Fibroblast of lung (primary cell): ENCODE measurements at regions not wholly inside any gene's neighbourhood (a gene's known extent, or its start where the extent isn't known, plus 50 kb on each side); places are given as distances from the start of the nearest gene placed in this dataset.

ENCODE experiments used
- DNase-seq, 2 donors: peaks; one replicate each; pipeline versions ENCODE4 v3.0.0 to v3.0.0-alpha.2; 2010; ENCODE audit warnings: low read depth in 2 of 2
- H2AFZ ChIP-seq: 2 replicates; pipeline ENCODE4 v1.5.1; 2012; ENCODE audit warnings: low read length, control low read depth, inconsistent platforms
- H3K27ac ChIP-seq: 2 replicates; pipeline ENCODE4 v1.5.1; 2011; ENCODE audit warnings: low read length, control low read depth; ENCODE audit not compliant: insufficient read depth
- H3K27me3 ChIP-seq: 2 replicates; pipeline ENCODE4 v1.5.1; 2011; ENCODE audit warnings: mild to moderate bottlenecking, low read length; ENCODE audit not compliant: control insufficient read depth, insufficient read depth
- H3K36me3 ChIP-seq: 2 replicates; pipeline ENCODE4 v1.5.1; 2011; ENCODE audit warnings: low read length; ENCODE audit not compliant: control insufficient read depth, insufficient read depth
- H3K4me1 ChIP-seq: 2 replicates; pipeline ENCODE4 v1.5.1; 2011; ENCODE audit warnings: low read length; ENCODE audit not compliant: control insufficient read depth, insufficient read depth; ENCODE audit errors: extremely low read depth
- H3K4me2 ChIP-seq: 2 replicates; pipeline ENCODE4 v1.5.1; 2011; ENCODE audit warnings: low read length, control low read depth; ENCODE audit not compliant: insufficient read depth; ENCODE audit errors: extremely low read depth
- H3K4me3 ChIP-seq, 4 experiments: fragments of 200-600 bp in 1 of 4; sonication (generic) in 1 of 4; replicated peaks in 1 of 4; 2 replicates each; pipeline ENCODE4 v1.5.1; 2011 to 2016; ENCODE audit warnings: low read length in 4 of 4, low read depth in 3 of 4, mild to moderate bottlenecking in 3 of 4, control low read depth in 2 of 4, inconsistent platforms in 1 of 4, mixed read lengths in 1 of 4; ENCODE audit not compliant: insufficient read depth in 1 of 4; ENCODE audit errors: control extremely low read depth in 1 of 4
- H3K79me2 ChIP-seq: 2 replicates; pipeline ENCODE4 v1.5.1; 2012; ENCODE audit warnings: mild to moderate bottlenecking, low read length, inconsistent platforms; ENCODE audit not compliant: control insufficient read depth, insufficient read depth
- H3K9ac ChIP-seq: 2 replicates; pipeline ENCODE4 v1.5.1; 2011; ENCODE audit warnings: mild to moderate bottlenecking, low read length, control low read depth; ENCODE audit not compliant: insufficient read depth
- H3K9me3 ChIP-seq: 2 replicates; pipeline ENCODE4 v1.5.1; 2012; ENCODE audit warnings: low read depth, low read length; ENCODE audit not compliant: control insufficient read depth, insufficient read depth
- H4K20me1 ChIP-seq: 2 replicates; pipeline ENCODE4 v1.5.1; 2011; ENCODE audit warnings: low read length; ENCODE audit not compliant: control insufficient read depth, insufficient read depth; ENCODE audit errors: extremely low read depth
- CTCF ChIP-seq, 2 donors: IDR thresholded peaks in 1 of 2; conservative IDR thresholded peaks in 1 of 2; 1 replicate in 1 of 2; 2 replicates in 1 of 2; pipeline ENCODE4 v1.5.1; 2011 to 2012; ENCODE audit warnings: low read length in 2 of 2, control low read depth in 1 of 2, inconsistent platforms in 1 of 2, low read depth in 1 of 2, mild to moderate bottlenecking in 1 of 2
- EZH2 ChIP-seq: IDR thresholded peaks from 2 replicates; pipeline ENCODE4 v1.5.1; 2012; ENCODE audit warnings: low read length, control low read depth, mild to moderate bottlenecking; ENCODE audit errors: missing control alignments

GRCh38 chr10:70990681-70991080 is 102.3 kb upstream of the PCBD1 start:
- Histone ChIP-seq H3K9ac (no peak overlapping the region), H3K4me2 (no peak overlapping the region), H3K27me3 (no peaks in the 10 kb centered on the region), H3K79me2 (no peaks in the 10 kb centered on the region), H3K27ac (no peak overlapping the region), H3K9me3 (no peaks in the 10 kb centered on the region), H4K20me1 (no peaks in the 10 kb centered on the region), H2AFZ (no peak overlapping the region), H3K4me1 (no peaks in the 10 kb centered on the region), H3K36me3 (no peaks in the 10 kb centered on the region), H3K4me3 (no peak overlapping the region)
- no peak for DNase-seq
- TF ChIP-seq EZH2 (no peak), CTCF (conservative IDR thresholded peaks at IDR 0.05 in 1 of 2, IDR thresholded peaks at IDR 0.05 in 1 of 2; ENCODE audit: low read depth in 1 of 2, low read length in 2 of 2) (no peak)

GRCh38 chr10:70991140-70992124 is 103.1 kb upstream of the PCBD1 start:
- Histone ChIP-seq H3K4me1 (no peaks in the 10 kb centered on the region), H4K20me1 (no peaks in the 10 kb centered on the region), H3K9me3 (no peaks in the 10 kb centered on the region), H3K27ac (no peak overlapping the region), H3K79me2 (no peaks in the 10 kb centered on the region), H3K27me3 (no peaks in the 10 kb centered on the region), H3K4me3 (no peak overlapping the region), H2AFZ (no peak overlapping the region), H3K9ac (no peak overlapping the region), H3K36me3 (no peaks in the 10 kb centered on the region), H3K4me2 (no peak overlapping the region)
- TF ChIP-seq EZH2 (no peak), CTCF (conservative IDR thresholded peaks at IDR 0.05 in 1 of 2, IDR thresholded peaks at IDR 0.05 in 1 of 2; ENCODE audit: low read depth in 1 of 2, low read length in 2 of 2) (no peak)
- no peak for DNase-seq

- H3K4me1 ChIP-seq: no peaks in the 10 kb centered on the region
- no peaks in the 10 kb centered on the region for H3K9me3 ChIP-seq
- H2AFZ ChIP-seq: no peak overlapping the region
- no peak overlapping the region for H3K9ac ChIP-seq
- no peak overlapping the region for H3K4me3 ChIP-seq
- TF ChIP-seq EZH2 (no peak), CTCF (conservative IDR thresholded peaks at IDR 0.05 in 1 of 2, IDR thresholded peaks at IDR 0.05 in 1 of 2; ENCODE audit: low read depth in 1 of 2, low read length in 2 of 2) (no peak)
- H3K27ac ChIP-seq: no peak overlapping the region
- no peak for DNase-seq
- no peaks in the 10 kb centered on the region for H3K27me3 ChIP-seq
- H3K36me3 ChIP-seq: no peaks in the 10 kb centered on the region
- no peak overlapping the region for H3K4me2 ChIP-seq
- H4K20me1 ChIP-seq: no peaks in the 10 kb centered on the region
- H3K79me2 ChIP-seq: no peaks in the 10 kb centered on the region
Measured at GRCh38 chr10:70992436-70992835, 104.1 kb upstream of the PCBD1 start.
